Mammary epithelial cell (primary cell): ENCODE measurements at regions not wholly inside any gene's neighbourhood (a gene's known extent, or its start where the extent isn't known, plus 50 kb on each side); places are given as distances from the start of the nearest gene placed in this dataset.

Experiments used
- CTCF ChIP-seq, 2 donors: IDR thresholded peaks in 1 of 2; conservative IDR thresholded peaks in 1 of 2; 2 replicates each; pipeline ENCODE4 v1.5.1; 2011 to 2012; ENCODE audit warnings: inconsistent platforms in 2 of 2, low read length in 2 of 2, mild to moderate bottlenecking in 2 of 2, control low read depth in 1 of 2, low read depth in 1 of 2; ENCODE audit not compliant: insufficient read depth in 1 of 2; ENCODE audit errors: extremely low read depth in 1 of 2
- EZH2 ChIP-seq: IDR thresholded peaks from 2 replicates; pipeline ENCODE4 v1.6.1; 2012; ENCODE audit warnings: low read length, inconsistent platforms, borderline replicate concordance

- TF ChIP-seq CTCF (conservative IDR thresholded peaks at IDR 0.05 in 1 of 2, IDR thresholded peaks at IDR 0.05 in 1 of 2; ENCODE audit: extremely low read depth in 1 of 2, insufficient read depth in 1 of 2, low read depth in 1 of 2, low read length in 2 of 2), result no peak
- TF ChIP-seq EZH2, result no peak
Observed at GRCh38 chr4:78990938-78991810, 51.9 kb upstream of the PAQR3 start.
